GM12878 (cell line): ENCODE measurements at regions not wholly inside any gene's neighbourhood (a gene's known extent, or its start where the extent isn't known, plus 50 kb on each side); places are given as distances from the start of the nearest gene placed in this dataset.

Experiments used
- ATAC-seq: fragments of 200-7000 bp; cut with Tn5 transposase; 3 replicates; pipeline ENCODE4 v1.9.1; 2020; ENCODE audit warnings: mild to moderate bottlenecking, moderate library complexity
- BruUV-seq: library from RNA; stranded (reverse); fragments of 400-500 nt; replicated peaks from 2 replicates; lab custom pipeline; 2021; lab: Mats Ljungman, UMichigan
- CTCF ChIA-PET: fragments of 300-600 bp; sonication (Branson Sonifier 250); formaldehyde crosslinking; extraction: SDS; loops from one replicate; lab custom pipeline; 2021; ENCODE audit warnings: inconsistent platforms; lab: Yijun Ruan, JAX
- POLR2A ChIA-PET: fragments of 350-600 bp; formaldehyde crosslinking; extraction: SDS; loops from one replicate; lab custom pipeline; 2021; ENCODE audit warnings: inconsistent platforms; lab: Charles Lee
- RAD21 ChIA-PET: fragments of 300-600 bp; sonication (Branson Sonifier 250); formaldehyde crosslinking; loops from one replicate; lab custom pipeline; 2023; ENCODE audit warnings: antibody characterized with exemption; ENCODE audit not compliant: unreplicated experiment; lab: Charles Lee
- SMC1A ChIA-PET: fragments of 300-600 bp; sonication (Branson Sonifier 250); formaldehyde crosslinking; loops from one replicate; lab custom pipeline; 2023; ENCODE audit not compliant: unreplicated experiment, uncharacterized antibody; lab: Charles Lee
- DNase-seq: peaks from one replicate; pipeline ENCODE4 v3.0.0-alpha.2; 2011; ENCODE audit warnings: low read depth, low spot score
- FAIRE-seq: peaks from 3 replicates; lab custom pipeline; 2011; peaks lifted over from hg19 to GRCh38; lab: Jason Lieb, UNC
- H2AFZ ChIP-seq: 2 replicates; pipeline ENCODE4 v1.6.0; 2011; ENCODE audit warnings: low read depth, low read length, control low read depth; ENCODE audit not compliant: control insufficient read depth
- H3K27ac ChIP-seq: 2 replicates; pipeline ENCODE4 v1.5.1; 2011; ENCODE audit warnings: control low read depth; ENCODE audit not compliant: control insufficient read depth, insufficient read depth
- H3K27me3 ChIP-seq, 2 experiments: replicated peaks in 1 of 2; 2 replicates each; pipeline versions ENCODE4 v1.6.0 to v1.6.1; 2011; ENCODE audit warnings: low read length in 1 of 2; ENCODE audit not compliant: control insufficient read depth in 2 of 2, insufficient read depth in 2 of 2
- H3K36me3 ChIP-seq, 2 experiments: 2 replicates each; pipeline ENCODE4 v1.5.1; 2011; ENCODE audit warnings: low read length in 1 of 2; ENCODE audit not compliant: control insufficient read depth in 2 of 2, insufficient read depth in 2 of 2
- H3K4me1 ChIP-seq: 2 replicates; pipeline ENCODE4 v1.6.1; 2011; ENCODE audit warnings: mild to moderate bottlenecking, low read length, moderate library complexity, mixed read lengths; ENCODE audit not compliant: control insufficient read depth, insufficient read depth
- H3K4me2 ChIP-seq: 2 replicates; pipeline ENCODE4 v1.6.0; 2011; ENCODE audit warnings: control low read depth; ENCODE audit not compliant: control insufficient read depth, insufficient read depth
- H3K4me3 ChIP-seq: fragments of 200-600 bp; sonication (generic); 2 replicates; pipeline ENCODE4 v1.5.1; 2016
- H3K79me2 ChIP-seq: 2 replicates; pipeline ENCODE4 v1.6.0; 2011; ENCODE audit warnings: low read length; ENCODE audit not compliant: control insufficient read depth, insufficient read depth
- H3K9ac ChIP-seq: 2 replicates; pipeline ENCODE4 v1.8.0; 2011; ENCODE audit warnings: low read length, control low read depth, mixed read lengths; ENCODE audit not compliant: control insufficient read depth, insufficient read depth
- H3K9me3 ChIP-seq: replicated peaks from 3 replicates; pipeline ENCODE4 v1.5.1; 2011; ENCODE audit warnings: mild to moderate bottlenecking, low read length; ENCODE audit not compliant: control insufficient read depth, insufficient read depth
- H4K20me1 ChIP-seq: 2 replicates; pipeline ENCODE4 v1.6.0; 2011; ENCODE audit not compliant: control insufficient read depth, insufficient read depth
- ATF2 ChIP-seq: IDR thresholded peaks from 2 replicates; pipeline ENCODE4 v1.6.1; 2012; ENCODE audit warnings: low read length, inconsistent platforms
- CHD1 ChIP-seq: IDR thresholded peaks from 2 replicates; pipeline ENCODE4 v1.6.1; 2012; ENCODE audit warnings: low read depth, low read length, improper control_type of control experiment
- CREB1 ChIP-seq: IDR thresholded peaks from 2 replicates; pipeline ENCODE4 v1.6.1; 2012; ENCODE audit warnings: low read depth, mild to moderate bottlenecking, inconsistent platforms
- E2F4 ChIP-seq: IDR thresholded peaks from 2 replicates; pipeline ENCODE4 v1.6.1; 2012; ENCODE audit warnings: low read depth, low read length, improper control_type of control experiment
- FOXM1 ChIP-seq: IDR thresholded peaks from 2 replicates; pipeline ENCODE4 v1.6.1; 2012; ENCODE audit warnings: low read depth, mild to moderate bottlenecking, inconsistent platforms, low read length, moderate library complexity
- IKZF2 ChIP-seq, 2 experiments: fragments of 450-650 bp; IDR thresholded peaks; 2 replicates each; pipeline ENCODE4 v1.6.1; 2017; ENCODE audit warnings: mild to moderate bottlenecking in 2 of 2, moderate library complexity in 2 of 2
- MAX ChIP-seq: IDR thresholded peaks from 2 replicates; pipeline ENCODE4 v1.6.1; 2012; ENCODE audit warnings: low read depth, low read length, improper control_type of control experiment
- NR2C1 ChIP-seq: fragments of 450-650 bp; IDR thresholded peaks from 2 replicates; pipeline ENCODE4 v1.6.1; 2017; ENCODE audit warnings: antibody characterized with exemption, mild to moderate bottlenecking, moderate library complexity
- POLR2AphosphoS2 ChIP-seq: IDR thresholded peaks from 2 replicates; pipeline ENCODE4 v1.6.1; 2011; ENCODE audit warnings: low read depth, mild to moderate bottlenecking, low read length, improper control_type of control experiment, moderate library complexity
- POU2F2 ChIP-seq: IDR thresholded peaks from 3 replicates; pipeline ENCODE4 v1.6.1; 2011; ENCODE audit warnings: low read depth, mild to moderate bottlenecking, low read length, borderline replicate concordance
- RB1 ChIP-seq: fragments of 450-650 bp; formaldehyde crosslinking; IDR thresholded peaks from 2 replicates; pipeline ENCODE4 v1.6.1; 2017; ENCODE audit warnings: mild to moderate bottlenecking, borderline replicate concordance
- RELA ChIP-seq: fragments of 450-650 bp; IDR thresholded peaks from 2 replicates; pipeline ENCODE4 v1.8.0; 2014; ENCODE audit warnings: borderline replicate concordance; ENCODE audit not compliant: partially characterized antibody
- RUNX3 ChIP-seq: IDR thresholded peaks from 2 replicates; pipeline ENCODE4 v1.6.1; 2012; ENCODE audit warnings: low read length, inconsistent platforms
- SMC3 ChIP-seq: IDR thresholded peaks from 2 replicates; pipeline ENCODE4 v1.6.1; 2011; ENCODE audit warnings: low read length, improper control_type of control experiment, borderline replicate concordance
- SREBF2 ChIP-seq: IDR thresholded peaks from 2 replicates; pipeline ENCODE4 v1.6.1; 2012; ENCODE audit warnings: mild to moderate bottlenecking, low read length
- STAT1 ChIP-seq: fragments of 450-650 bp; conservative IDR thresholded peaks from 2 replicates; pipeline ENCODE4 v1.6.1; 2014; ENCODE audit warnings: antibody characterized with exemption, mild to moderate bottlenecking
- TCF3 ChIP-seq: IDR thresholded peaks from 2 replicates; pipeline ENCODE4 v1.6.1; 2012; ENCODE audit warnings: low read depth, mild to moderate bottlenecking, low read length, borderline replicate concordance; ENCODE audit not compliant: insufficient read depth
- ZBTB33 ChIP-seq: fragments of 450-650 bp; IDR thresholded peaks from 2 replicates; pipeline ENCODE4 v1.6.1; 2017; ENCODE audit warnings: mild to moderate bottlenecking
- ZNF207 ChIP-seq: fragments of 450-650 bp; IDR thresholded peaks from 2 replicates; pipeline ENCODE4 v1.6.1; 2014; ENCODE audit warnings: antibody characterized with exemption, mild to moderate bottlenecking, borderline replicate concordance
- WGBS: methylation state at CpG from one replicate; pipeline ENCODE4 v1.1.6; 2016; ENCODE audit warnings: low lambda C conversion rate; ENCODE audit not compliant: insufficient replicate concordance, insufficient coverage; ENCODE audit errors: missing lambda C conversion rate; 5-methylcytosine and 5-hydroxymethylcytosine counted together
- in situ Hi-C: fragments of 300-500 bp; cut with MboI; formaldehyde crosslinking; loops from 9 replicates; pipeline ENCODE4 v1.14.3; 2018; ENCODE audit warnings: mixed read lengths
- intact Hi-C: fragments of 100-400 bp; cut with micrococcal nuclease; formaldehyde crosslinking; loops from one replicate; pipeline ENCODE4 v1.14.2; 2022; ENCODE audit not compliant: unreplicated experiment

GRCh38 chr12:16474801-16475200 is 127.4 kb downstream of the MGST1 start:
- no peak overlapping the region for H3K4me2 ChIP-seq
- RAD21 ChIA-PET, result no interaction called here
- FAIRE-seq (no peak), DNase-seq (no peak), ATAC-seq (no peak)
- SMC1A ChIA-PET, result interaction anchor here (1.4 kb wide), 1 partner anchor 16 kb away, joined by 4 read pairs; no protein-coding TSS in a partner anchor
- H3K36me3 ChIP-seq, result no peaks in the 10 kb centered on the region
- no peak overlapping the region for H3K27ac ChIP-seq
- no TSS peak for BruUV-seq
- H3K4me1 ChIP-seq, result no peaks in the 10 kb centered on the region
- H3K9me3 ChIP-seq, result no peaks in the 10 kb centered on the region
- no peaks in the 10 kb centered on the region for H4K20me1 ChIP-seq
- POLR2A ChIA-PET, result interaction anchor here (0.9 kb wide), 1 partner anchor 13 kb away, joined by 3 read pairs; no protein-coding TSS in a partner anchor
- no peak overlapping the region for H3K4me3 ChIP-seq
- in situ Hi-C loops (no loop called here), intact Hi-C loops (no loop called here)
- no peaks in the 10 kb centered on the region for H3K79me2 ChIP-seq
- no peak overlapping the region for H3K9ac ChIP-seq
- WGBS, result 52% methylated on average over 2 of the region's 2 CpGs
- no peak overlapping the region for H2AFZ ChIP-seq
- TF ChIP-seq SMC3, result no peak
- no peak for TF ChIP-seq ZNF207
- TF ChIP-seq ZBTB33, result no peak
- TF ChIP-seq MAX, result no peak
- TF ChIP-seq CREB1, result no peak
- no peak for TF ChIP-seq POLR2AphosphoS2
- TF ChIP-seq RELA, result no peak
- TF ChIP-seq TCF3, result no peak
- TF ChIP-seq STAT1, result no peak
- TF ChIP-seq CHD1, result no peak
- no peak for TF ChIP-seq RUNX3
- no peak for TF ChIP-seq SREBF2
- no peak for TF ChIP-seq POU2F2
- TF ChIP-seq RB1, result no peak
- no peak for TF ChIP-seq FOXM1
- no peak for TF ChIP-seq NR2C1
- no peak for TF ChIP-seq IKZF2 (IDR thresholded peaks at IDR 0.05)
- no peak for TF ChIP-seq E2F4
- no peak for TF ChIP-seq ATF2
- H3K27me3 ChIP-seq, result no peaks in the 10 kb centered on the region
- CTCF ChIA-PET, result interaction anchor here (0.8 to 1.4 kb wide), 2 partner anchors 30 to 94 kb away, joined by 3 to 4 read pairs; no protein-coding TSS in a partner anchor
